ENCODE measurements at regions not wholly inside any gene's neighbourhood (a gene's known extent, or its start where the extent isn't known, plus 50 kb on each side); places are given as distances from the start of the nearest gene placed in this dataset.
"Not testable (repeated sequence)": the region's sequence is repeated elsewhere in the genome, so short reads cannot be mapped to it uniquely, and the experiment has no call there.

GRCh38 chr4:34289962-34290361 is 1954.4 kb downstream of the ARAP2 start:
- H3K4me1 ChIP-seq (ENCODE audit: control insufficient read depth in 1 of 2, insufficient read depth in 2 of 2, low read length in 2 of 2), result no peaks in the 10 kb centered on the region
- H3K27ac ChIP-seq (ENCODE audit: low read length), result no peak overlapping the region
- H3K9me3 ChIP-seq (ENCODE audit: control insufficient read depth in 1 of 2, low read length in 2 of 2), result no peaks in the 10 kb centered on the region
- H3K27me3 ChIP-seq (ENCODE audit: low read depth, low read length), result no peaks in the 10 kb centered on the region
- no peaks in the 10 kb centered on the region for H3K36me3 ChIP-seq (ENCODE audit: control insufficient read depth in 1 of 2, insufficient read depth in 2 of 2, low read length in 2 of 2)
- no peak overlapping the region for H3K4me3 ChIP-seq (ENCODE audit: low read depth in 1 of 2, low read length in 2 of 2)

- Histone ChIP-seq H3K4me3 (ENCODE audit: low read depth in 1 of 2, low read length in 2 of 2) (no peak overlapping the region), H3K36me3 (ENCODE audit: control insufficient read depth in 1 of 2, insufficient read depth in 2 of 2, low read length in 2 of 2) (no peaks in the 10 kb centered on the region), H3K27ac (ENCODE audit: low read length) (no peak overlapping the region), H3K9me3 (ENCODE audit: control insufficient read depth in 1 of 2, low read length in 2 of 2) (no peaks in the 10 kb centered on the region), H3K4me1 (ENCODE audit: control insufficient read depth in 1 of 2, insufficient read depth in 2 of 2, low read length in 2 of 2) (no peaks in the 10 kb centered on the region), H3K27me3 (ENCODE audit: low read depth, low read length) (no peaks in the 10 kb centered on the region)
Measured at GRCh38 chr4:34293459-34293858, 1950.9 kb downstream of the ARAP2 start.

GRCh38 chr4:34309383-34309906 is 1934.9 kb downstream of the ARAP2 start:
- H3K4me1 ChIP-seq (ENCODE audit: control insufficient read depth in 1 of 2, insufficient read depth in 2 of 2, low read length in 2 of 2), result no peaks in the 10 kb centered on the region
- H3K36me3 ChIP-seq (ENCODE audit: control insufficient read depth in 1 of 2, insufficient read depth in 2 of 2, low read length in 2 of 2), result no peaks in the 10 kb centered on the region
- H3K27me3 ChIP-seq (ENCODE audit: low read depth, low read length), result no peaks in the 10 kb centered on the region
- H3K9me3 ChIP-seq (ENCODE audit: control insufficient read depth in 1 of 2, low read length in 2 of 2), result no peaks in the 10 kb centered on the region
- no peak overlapping the region for H3K27ac ChIP-seq (ENCODE audit: low read length)
- H3K4me3 ChIP-seq (ENCODE audit: low read depth in 1 of 2, low read length in 2 of 2), result no peak overlapping the region

GRCh38 chr4:34318773-34319172 is 1925.5 kb downstream of the ARAP2 start:
- Histone ChIP-seq H3K36me3 (ENCODE audit: control insufficient read depth in 1 of 2, insufficient read depth in 2 of 2, low read length in 2 of 2) (no peaks in the 10 kb centered on the region), H3K27me3 (ENCODE audit: low read depth, low read length) (no peaks in the 10 kb centered on the region), H3K27ac (ENCODE audit: low read length) (no peak overlapping the region), H3K9me3 (ENCODE audit: control insufficient read depth in 1 of 2, low read length in 2 of 2) (no peaks in the 10 kb centered on the region), H3K4me1 (ENCODE audit: control insufficient read depth in 1 of 2, insufficient read depth in 2 of 2, low read length in 2 of 2) (no peaks in the 10 kb centered on the region), H3K4me3 (ENCODE audit: low read depth in 1 of 2, low read length in 2 of 2) (no peak overlapping the region)

GRCh38 chr4:34323549-34324320 is 1920.6 kb downstream of the ARAP2 start:
- Histone ChIP-seq H3K36me3 (ENCODE audit: control insufficient read depth in 1 of 2, insufficient read depth in 2 of 2, low read length in 2 of 2) (no peaks in the 10 kb centered on the region), H3K27me3 (ENCODE audit: low read depth, low read length) (no peaks in the 10 kb centered on the region), H3K4me1 (ENCODE audit: control insufficient read depth in 1 of 2, insufficient read depth in 2 of 2, low read length in 2 of 2) (no peaks in the 10 kb centered on the region), H3K9me3 (ENCODE audit: control insufficient read depth in 1 of 2, low read length in 2 of 2) (no peaks in the 10 kb centered on the region), H3K27ac (ENCODE audit: low read length) (no peak overlapping the region), H3K4me3 (ENCODE audit: low read depth in 1 of 2, low read length in 2 of 2) (no peak overlapping the region)

- H3K4me3 ChIP-seq (ENCODE audit: low read depth in 1 of 2, low read length in 2 of 2), result no peak overlapping the region
- H3K27me3 ChIP-seq (ENCODE audit: low read depth, low read length), result no peaks in the 10 kb centered on the region
- no peak overlapping the region for H3K27ac ChIP-seq (ENCODE audit: low read length)
- H3K4me1 ChIP-seq (ENCODE audit: control insufficient read depth in 1 of 2, insufficient read depth in 2 of 2, low read length in 2 of 2), result no peaks in the 10 kb centered on the region
- H3K9me3 ChIP-seq (ENCODE audit: control insufficient read depth in 1 of 2, low read length in 2 of 2), result peaks cover 0 to 2% of the 10 kb centered on the region in 2 donors
- no peaks in the 10 kb centered on the region for H3K36me3 ChIP-seq (ENCODE audit: control insufficient read depth in 1 of 2, insufficient read depth in 2 of 2, low read length in 2 of 2)
Measured at GRCh38 chr4:34328939-34329338, 1915.4 kb downstream of the ARAP2 start.

GRCh38 chr4:34335156-34335555 is 1909.2 kb downstream of the ARAP2 start:
- not testable (repeated sequence) for H3K9me3 ChIP-seq (ENCODE audit: control insufficient read depth in 1 of 2, low read length in 2 of 2); H3K4me3 ChIP-seq (ENCODE audit: low read depth in 1 of 2, low read length in 2 of 2); H3K27ac ChIP-seq (ENCODE audit: low read length); H3K36me3 ChIP-seq (ENCODE audit: control insufficient read depth in 1 of 2, insufficient read depth in 2 of 2, low read length in 2 of 2); H3K27me3 ChIP-seq (ENCODE audit: low read depth, low read length); H3K4me1 ChIP-seq (ENCODE audit: control insufficient read depth in 1 of 2, insufficient read depth in 2 of 2, low read length in 2 of 2)

GRCh38 chr4:34335556-34335955 is 1908.8 kb downstream of the ARAP2 start:
- not testable (repeated sequence) for H3K4me3 ChIP-seq (ENCODE audit: low read depth in 1 of 2, low read length in 2 of 2); H3K27me3 ChIP-seq (ENCODE audit: low read depth, low read length); H3K4me1 ChIP-seq (ENCODE audit: control insufficient read depth in 1 of 2, insufficient read depth in 2 of 2, low read length in 2 of 2); H3K9me3 ChIP-seq (ENCODE audit: control insufficient read depth in 1 of 2, low read length in 2 of 2); H3K36me3 ChIP-seq (ENCODE audit: control insufficient read depth in 1 of 2, insufficient read depth in 2 of 2, low read length in 2 of 2); H3K27ac ChIP-seq (ENCODE audit: low read length)

- Histone ChIP-seq H3K27me3 (ENCODE audit: low read depth, low read length) (no peaks in the 10 kb centered on the region), H3K4me1 (ENCODE audit: control insufficient read depth in 1 of 2, insufficient read depth in 2 of 2, low read length in 2 of 2) (no peaks in the 10 kb centered on the region), H3K27ac (ENCODE audit: low read length) (no peak overlapping the region), H3K4me3 (ENCODE audit: low read depth in 1 of 2, low read length in 2 of 2) (no peak overlapping the region), H3K9me3 (ENCODE audit: control insufficient read depth in 1 of 2, low read length in 2 of 2) (no peaks in the 10 kb centered on the region), H3K36me3 (ENCODE audit: control insufficient read depth in 1 of 2, insufficient read depth in 2 of 2, low read length in 2 of 2) (no peaks in the 10 kb centered on the region)
Measured at GRCh38 chr4:34362654-34363053, 1881.7 kb downstream of the ARAP2 start.

- Histone ChIP-seq H3K9me3 (ENCODE audit: control insufficient read depth in 1 of 2, low read length in 2 of 2) (no peaks in the 10 kb centered on the region), H3K27ac (ENCODE audit: low read length) (no peak overlapping the region), H3K36me3 (ENCODE audit: control insufficient read depth in 1 of 2, insufficient read depth in 2 of 2, low read length in 2 of 2) (no peaks in the 10 kb centered on the region), H3K4me1 (ENCODE audit: control insufficient read depth in 1 of 2, insufficient read depth in 2 of 2, low read length in 2 of 2) (no peaks in the 10 kb centered on the region), H3K4me3 (ENCODE audit: low read depth in 1 of 2, low read length in 2 of 2) (no peak overlapping the region), H3K27me3 (ENCODE audit: low read depth, low read length) (no peaks in the 10 kb centered on the region)
Measured at GRCh38 chr4:34363842-34364241, 1880.5 kb downstream of the ARAP2 start.

GRCh38 chr4:34365946-34366345 is 1878.4 kb downstream of the ARAP2 start:
- H3K9me3 ChIP-seq (ENCODE audit: control insufficient read depth in 1 of 2, low read length in 2 of 2), result no peaks in the 10 kb centered on the region
- no peak overlapping the region for H3K27ac ChIP-seq (ENCODE audit: low read length)
- no peaks in the 10 kb centered on the region for H3K36me3 ChIP-seq (ENCODE audit: control insufficient read depth in 1 of 2, insufficient read depth in 2 of 2, low read length in 2 of 2)
- H3K4me1 ChIP-seq (ENCODE audit: control insufficient read depth in 1 of 2, insufficient read depth in 2 of 2, low read length in 2 of 2), result no peaks in the 10 kb centered on the region
- H3K27me3 ChIP-seq (ENCODE audit: low read depth, low read length), result no peaks in the 10 kb centered on the region
- no peak overlapping the region for H3K4me3 ChIP-seq (ENCODE audit: low read depth in 1 of 2, low read length in 2 of 2)

- Histone ChIP-seq H3K4me1 (ENCODE audit: control insufficient read depth in 1 of 2, insufficient read depth in 2 of 2, low read length in 2 of 2) (no peaks in the 10 kb centered on the region), H3K27me3 (ENCODE audit: low read depth, low read length) (no peaks in the 10 kb centered on the region), H3K4me3 (ENCODE audit: low read depth in 1 of 2, low read length in 2 of 2) (no peak overlapping the region), H3K27ac (ENCODE audit: low read length) (no peak overlapping the region), H3K9me3 (ENCODE audit: control insufficient read depth in 1 of 2, low read length in 2 of 2) (no peaks in the 10 kb centered on the region), H3K36me3 (ENCODE audit: control insufficient read depth in 1 of 2, insufficient read depth in 2 of 2, low read length in 2 of 2) (no peaks in the 10 kb centered on the region)
Measured at GRCh38 chr4:34371676-34372075, 1872.6 kb downstream of the ARAP2 start.
